HepG2 (cell line): ENCODE measurements at regions not wholly inside any gene's neighbourhood (a gene's known extent, or its start where the extent isn't known, plus 50 kb on each side); places are given as distances from the start of the nearest gene placed in this dataset.

Source experiments
- ATAC-seq: fragments of 200-7000 bp; cut with Tn5 transposase; 3 replicates; pipeline ENCODE4 v1.9.1; 2020; ENCODE audit warnings: mild to moderate bottlenecking, moderate library complexity
- BruUV-seq: library from RNA; stranded (reverse); fragments of 400-500 nt; replicated peaks from 2 replicates; lab custom pipeline; 2021; lab: Mats Ljungman, UMichigan
- CTCF ChIA-PET: fragments of 300-600 bp; formaldehyde crosslinking; extraction: SDS; loops from one replicate; lab custom pipeline; 2021; ENCODE audit warnings: low total read pairs, inconsistent platforms, low intra/inter-chr PET ratio; lab: Yijun Ruan, JAX
- POLR2A ChIA-PET: fragments of 350-600 bp; sonication (Branson Sonifier 250); formaldehyde crosslinking; loops from one replicate; lab custom pipeline; 2020; ENCODE audit warnings: antibody characterized with exemption, inconsistent platforms; lab: Yijun Ruan, JAX
- DNase-seq: peaks from one replicate; pipeline ENCODE4 v3.0.0-alpha.2; 2015; ENCODE audit warnings: low spot score
- FAIRE-seq: peaks from 3 replicates; lab custom pipeline; 2011; peaks lifted over from hg19 to GRCh38; lab: Jason Lieb, UNC
- H2AFZ ChIP-seq: one replicate; pipeline ENCODE4 v1.6.1; 2011; ENCODE audit warnings: low read length, inconsistent platforms
- H3K27ac ChIP-seq: fragments of 300-600 bp; 3 replicates; pipeline ENCODE4 v1.8.0; 2011; ENCODE audit warnings: mixed run types, mild to moderate bottlenecking, mixed read lengths, low read length, inconsistent platforms; ENCODE audit not compliant: insufficient read depth; ENCODE audit errors: extremely low read length
- H3K27me3 ChIP-seq, 2 experiments: fragments of 200-600 bp in 1 of 2; 2 replicates in 1 of 2; 3 replicates in 1 of 2; pipeline versions ENCODE4 v1.6.0 to v1.8.0; 2011; ENCODE audit warnings: low read length in 2 of 2, mild to moderate bottlenecking in 2 of 2, moderate library complexity in 2 of 2, inconsistent platforms in 1 of 2; ENCODE audit not compliant: insufficient read depth in 2 of 2, control insufficient read depth in 1 of 2
- H3K36me3 ChIP-seq, 2 experiments: fragments of 200-600 bp in 1 of 2; replicated peaks in 1 of 2; 2 replicates in 1 of 2; 3 replicates in 1 of 2; pipeline versions ENCODE4 v1.5.1 to v1.8.0; 2011; ENCODE audit warnings: low read length in 2 of 2, inconsistent platforms in 1 of 2; ENCODE audit not compliant: insufficient read depth in 2 of 2, control insufficient read depth in 1 of 2
- H3K4me1 ChIP-seq: 2 replicates; pipeline ENCODE4 v1.5.1; 2012; ENCODE audit warnings: low read length, inconsistent platforms; ENCODE audit not compliant: insufficient read depth
- H3K4me2 ChIP-seq: 2 replicates; pipeline ENCODE4 v1.6.0; 2011; ENCODE audit warnings: low read depth, low read length, inconsistent platforms
- H3K4me3 ChIP-seq, 3 experiments: fragments of 200-600 bp in 1 of 3; sonication (generic), shearing (Covaris generic) in 1 of 3; replicated peaks in 1 of 3; 2 replicates each; pipeline ENCODE4 v1.5.1; 2011 to 2016; ENCODE audit warnings: low read length in 3 of 3, inconsistent platforms in 2 of 3, low read depth in 2 of 3, mild to moderate bottlenecking in 2 of 3, control low read depth in 1 of 3, mixed read lengths in 1 of 3; ENCODE audit not compliant: insufficient read depth in 1 of 3
- H3K79me2 ChIP-seq: one replicate; pipeline ENCODE4 v1.6.1; 2011; ENCODE audit warnings: low read length, inconsistent platforms; ENCODE audit not compliant: insufficient read depth
- H3K9ac ChIP-seq: 2 replicates; pipeline ENCODE4 v1.6.0; 2011; ENCODE audit warnings: mild to moderate bottlenecking, low read depth, low read length, inconsistent platforms; ENCODE audit not compliant: insufficient read depth
- H3K9me3 ChIP-seq: 2 replicates; pipeline ENCODE4 v1.5.1; 2012; ENCODE audit warnings: mild to moderate bottlenecking, low read length
- H4K20me1 ChIP-seq: 2 replicates; pipeline ENCODE4 v1.6.0; 2011; ENCODE audit warnings: inconsistent platforms, mild to moderate bottlenecking, low read length, moderate library complexity; ENCODE audit not compliant: insufficient read depth
- ELF3 ChIP-seq: IDR thresholded peaks from 2 replicates; pipeline ENCODE4 v1.6.1; 2016; ENCODE audit warnings: missing genetic modification reagents, missing compliant biosample characterization
- ELF4 ChIP-seq: sonication (generic); formaldehyde crosslinking; IDR thresholded peaks from 2 replicates; pipeline ENCODE4 v1.5.0; 2020; ENCODE audit warnings: missing genetic modification reagents, mild to moderate bottlenecking, moderate library complexity, borderline replicate concordance
- IKZF4 ChIP-seq: sonication (generic); formaldehyde crosslinking; IDR thresholded peaks from 2 replicates; pipeline ENCODE4 v1.5.1; 2020; ENCODE audit warnings: borderline replicate concordance, mild to moderate bottlenecking, low read depth, missing genetic modification reagents; ENCODE audit errors: not compliant biosample characterization
- MED8 ChIP-seq: sonication (generic); formaldehyde crosslinking; IDR thresholded peaks from 2 replicates; pipeline ENCODE4 v1.8.1; 2023; ENCODE audit warnings: mild to moderate bottlenecking, missing genetic modification reagents; ENCODE audit not compliant: insufficient replicate concordance
- PHF8 ChIP-seq: sonication (generic); formaldehyde crosslinking; IDR thresholded peaks from 2 replicates; pipeline ENCODE4 v1.5.0; 2020; ENCODE audit warnings: missing genetic modification reagents
- PPARG ChIP-seq: conservative IDR thresholded peaks from 2 replicates; pipeline ENCODE4 v1.6.1; 2016; ENCODE audit warnings: missing biosample characterization, missing genetic modification reagents
- PREB ChIP-seq: sonication (generic); formaldehyde crosslinking; IDR thresholded peaks from 2 replicates; pipeline ENCODE4 v1.4.0; 2020; ENCODE audit warnings: missing genetic modification reagents
- SSRP1 ChIP-seq: IDR thresholded peaks from 2 replicates; pipeline ENCODE4 v1.6.1; 2016; ENCODE audit warnings: control low read depth
- TCF7 ChIP-seq: sonication (generic); IDR thresholded peaks from 2 replicates; pipeline ENCODE4 v1.6.1; 2016; ENCODE audit warnings: antibody characterized with exemption, low read depth
- TCF7L2 ChIP-seq: IDR thresholded peaks from 2 replicates; pipeline ENCODE4 v1.6.1; 2011; ENCODE audit warnings: mild to moderate bottlenecking, low read depth, low read length, moderate library complexity
- ZFAT ChIP-seq: sonication (generic); formaldehyde crosslinking; conservative IDR thresholded peaks from 2 replicates; pipeline ENCODE4 v1.8.1; 2023; ENCODE audit warnings: missing genetic modification reagents, inconsistent platforms
- ZNF256 ChIP-seq: sonication (generic); formaldehyde crosslinking; conservative IDR thresholded peaks from 2 replicates; pipeline ENCODE4 v1.4.0; 2020; ENCODE audit warnings: missing genetic modification reagents
- ZNF460 ChIP-seq: sonication (generic); formaldehyde crosslinking; IDR thresholded peaks from 2 replicates; pipeline ENCODE4 v1.5.1; 2020; ENCODE audit warnings: missing genetic modification reagents, mild to moderate bottlenecking, borderline replicate concordance
- ZNF703 ChIP-seq: sonication (generic); formaldehyde crosslinking; IDR thresholded peaks from 2 replicates; pipeline ENCODE4 v1.5.1; 2020; ENCODE audit warnings: missing genetic modification reagents, mild to moderate bottlenecking, moderate library complexity, borderline replicate concordance
- ZSCAN22 ChIP-seq: sonication (generic); formaldehyde crosslinking; IDR thresholded peaks from 2 replicates; pipeline ENCODE4 v1.4.0; 2020; ENCODE audit warnings: mild to moderate bottlenecking, missing genetic modification reagents
- WGBS: methylation state at CpG from one replicate; pipeline ENCODE4 v1.1.6; 2017; ENCODE audit warnings: low lambda C conversion rate; 5-methylcytosine and 5-hydroxymethylcytosine counted together
- in situ Hi-C: cut with HindIII; loops from 2 replicates; pipeline ENCODE4 v1.10.0; 2017; ENCODE audit warnings: low pct_unique_long_range_greater_than_20kb; ENCODE audit not compliant: extremely low pct_ligation_motif_present
- intact Hi-C: fragments of 100-400 bp; cut with micrococcal nuclease; formaldehyde crosslinking; loops from one replicate; pipeline ENCODE4 v1.10.0; 2022; ENCODE audit not compliant: unreplicated experiment
- TF ChIP-seq, protein P1 (sequence below): sonication (generic); formaldehyde crosslinking; IDR thresholded peaks from 2 replicates; pipeline ENCODE4 v1.5.0; 2020; ENCODE audit warnings: mild to moderate bottlenecking, missing genetic modification reagents, moderate library complexity

DNA sequence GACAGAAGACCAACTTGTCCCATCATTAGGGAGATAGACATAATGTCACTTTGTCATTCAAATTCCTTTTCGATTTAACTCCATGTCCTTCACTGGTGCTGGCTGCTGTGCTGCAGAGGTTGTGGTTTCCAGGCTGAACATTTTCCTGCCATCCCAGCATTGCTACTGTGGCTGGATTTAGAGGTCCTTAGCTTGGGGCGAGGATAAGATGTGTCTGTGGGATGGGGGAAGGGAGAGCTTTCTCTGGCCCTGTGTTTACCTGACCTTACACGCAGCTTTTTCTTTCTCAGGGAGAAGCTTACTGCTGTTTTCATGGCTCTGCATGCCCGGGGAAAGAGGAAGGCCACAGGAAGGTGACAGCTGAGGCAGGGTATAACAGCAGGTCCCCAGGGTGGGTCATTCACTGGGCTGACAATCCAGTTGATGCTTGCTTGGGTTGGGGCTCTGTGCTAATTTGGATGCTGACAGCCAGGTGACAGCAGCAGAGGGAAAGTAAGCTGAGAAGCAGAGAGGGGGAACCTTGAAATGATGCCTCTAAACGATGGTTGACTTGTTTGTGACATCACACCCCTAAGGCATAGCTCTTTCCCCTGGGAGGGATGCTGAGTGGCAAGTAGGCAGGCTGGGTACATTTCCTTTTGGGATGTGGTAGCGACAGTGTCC lies 326.9 kb upstream of the CTNNB1 start:
- intact Hi-C loops, result loop anchor here (10.0 kb wide), 2 partner anchors 68 to 288 kb away; no protein-coding TSS in a partner anchor
- CTCF ChIA-PET, result no interaction called here
- POLR2A ChIA-PET, result no interaction called here
- H3K27me3 ChIP-seq, result no peaks in the 10 kb centered on the region
- H3K4me3 ChIP-seq, result no peak overlapping the region
- H3K9me3 ChIP-seq, result no peaks in the 10 kb centered on the region
- H3K9ac ChIP-seq, result no peak overlapping the region
- peaks cover 87% of the 10 kb centered on the region for H3K4me1 ChIP-seq
- no peak for TF ChIP-seq ELF3 (CRISPR knock-in tag)
- TF ChIP-seq ZNF460 (CRISPR knock-in tag), result no peak
- TF ChIP-seq ELF4 (CRISPR knock-in tag), result no peak
- TF ChIP-seq ZSCAN22 (CRISPR knock-in tag), result no peak
- no peak for TF ChIP-seq PPARG (CRISPR knock-in tag)
- no peak for TF ChIP-seq IKZF4 (CRISPR knock-in tag)
- TF ChIP-seq TCF7, result no peak
- TF ChIP-seq MED8 (CRISPR knock-in tag), result no peak
- TF ChIP-seq, protein P1, sequence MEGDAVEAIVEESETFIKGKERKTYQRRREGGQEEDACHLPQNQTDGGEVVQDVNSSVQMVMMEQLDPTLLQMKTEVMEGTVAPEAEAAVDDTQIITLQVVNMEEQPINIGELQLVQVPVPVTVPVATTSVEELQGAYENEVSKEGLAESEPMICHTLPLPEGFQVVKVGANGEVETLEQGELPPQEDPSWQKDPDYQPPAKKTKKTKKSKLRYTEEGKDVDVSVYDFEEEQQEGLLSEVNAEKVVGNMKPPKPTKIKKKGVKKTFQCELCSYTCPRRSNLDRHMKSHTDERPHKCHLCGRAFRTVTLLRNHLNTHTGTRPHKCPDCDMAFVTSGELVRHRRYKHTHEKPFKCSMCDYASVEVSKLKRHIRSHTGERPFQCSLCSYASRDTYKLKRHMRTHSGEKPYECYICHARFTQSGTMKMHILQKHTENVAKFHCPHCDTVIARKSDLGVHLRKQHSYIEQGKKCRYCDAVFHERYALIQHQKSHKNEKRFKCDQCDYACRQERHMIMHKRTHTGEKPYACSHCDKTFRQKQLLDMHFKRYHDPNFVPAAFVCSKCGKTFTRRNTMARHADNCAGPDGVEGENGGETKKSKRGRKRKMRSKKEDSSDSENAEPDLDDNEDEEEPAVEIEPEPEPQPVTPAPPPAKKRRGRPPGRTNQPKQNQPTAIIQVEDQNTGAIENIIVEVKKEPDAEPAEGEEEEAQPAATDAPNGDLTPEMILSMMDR (CRISPR knock-in tag), result no peak
- TF ChIP-seq SSRP1 (CRISPR knock-in tag), result no peak
- TF ChIP-seq ZNF703 (CRISPR knock-in tag), result no peak
- no peak for TF ChIP-seq ZFAT
- no peak for TF ChIP-seq PHF8 (CRISPR knock-in tag)
- TF ChIP-seq ZNF256 (CRISPR knock-in tag), result no peak
- TF ChIP-seq PREB (CRISPR knock-in tag), result no peak
- no peak for TF ChIP-seq TCF7L2
- in situ Hi-C loops, result no loop called here
- H2AFZ ChIP-seq, result no peak overlapping the region
- no peaks in the 10 kb centered on the region for H4K20me1 ChIP-seq
- H3K79me2 ChIP-seq, result no peaks in the 10 kb centered on the region
- H3K4me2 ChIP-seq, result no peak overlapping the region
- no peak overlapping the region for H3K27ac ChIP-seq
- 37% methylated on average over 5 of the region's 6 CpGs for WGBS
- DNase-seq (no peak), FAIRE-seq (no peak), ATAC-seq (no peak)
- H3K36me3 ChIP-seq, result no peaks in the 10 kb centered on the region
- no TSS peak for BruUV-seq
